ENCODE measurements at regions not wholly inside any gene's neighbourhood (a gene's known extent, or its start where the extent isn't known, plus 50 kb on each side); places are given as distances from the start of the nearest gene placed in this dataset.
"Not testable (repeated sequence)": the region's sequence is repeated elsewhere in the genome, so short reads cannot be mapped to it uniquely, and the experiment has no call there.

DNA sequence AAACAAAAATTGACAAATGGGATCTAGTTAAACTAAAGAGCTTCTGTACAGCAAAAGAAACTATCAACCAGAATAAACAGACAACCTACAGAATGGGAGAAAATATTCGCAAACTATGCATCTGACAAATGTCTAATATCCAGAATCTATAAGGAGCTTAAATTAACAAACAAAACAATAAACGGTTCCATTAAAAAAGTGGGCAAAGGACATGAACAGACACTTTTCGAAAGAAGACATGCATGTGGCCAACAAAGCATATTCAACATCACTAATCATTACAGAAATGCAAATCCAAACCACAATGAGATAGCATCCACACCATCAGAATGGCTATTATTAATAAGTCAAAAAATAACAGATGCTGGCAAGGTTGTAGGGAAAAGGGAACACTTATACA is 50.5 kb upstream of the MED13L start:
- not testable (repeated sequence) for H3K4me3 ChIP-seq (ENCODE audit: low read length); DNase-seq (ENCODE audit: low read depth)

DNA sequence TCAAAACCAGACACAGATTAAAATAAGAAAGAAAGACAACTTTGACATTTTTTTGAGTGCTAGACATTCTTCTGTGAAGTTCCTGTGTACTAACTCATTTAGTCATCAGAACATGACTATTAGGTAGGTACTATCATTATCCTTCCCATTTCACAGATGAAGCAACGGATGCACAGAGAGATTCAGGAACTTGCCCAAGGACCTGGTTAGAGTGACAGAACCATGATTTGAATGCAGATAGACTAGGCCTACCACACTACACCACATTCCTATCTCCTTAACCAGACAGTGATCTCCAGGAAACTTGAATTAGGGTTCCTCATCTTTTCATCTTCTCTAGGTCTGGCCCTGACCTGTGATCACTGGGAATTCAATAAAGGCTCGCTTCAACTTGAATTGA is 54.4 kb upstream of the MED13L start:
- TF ChIP-seq, protein P1, sequence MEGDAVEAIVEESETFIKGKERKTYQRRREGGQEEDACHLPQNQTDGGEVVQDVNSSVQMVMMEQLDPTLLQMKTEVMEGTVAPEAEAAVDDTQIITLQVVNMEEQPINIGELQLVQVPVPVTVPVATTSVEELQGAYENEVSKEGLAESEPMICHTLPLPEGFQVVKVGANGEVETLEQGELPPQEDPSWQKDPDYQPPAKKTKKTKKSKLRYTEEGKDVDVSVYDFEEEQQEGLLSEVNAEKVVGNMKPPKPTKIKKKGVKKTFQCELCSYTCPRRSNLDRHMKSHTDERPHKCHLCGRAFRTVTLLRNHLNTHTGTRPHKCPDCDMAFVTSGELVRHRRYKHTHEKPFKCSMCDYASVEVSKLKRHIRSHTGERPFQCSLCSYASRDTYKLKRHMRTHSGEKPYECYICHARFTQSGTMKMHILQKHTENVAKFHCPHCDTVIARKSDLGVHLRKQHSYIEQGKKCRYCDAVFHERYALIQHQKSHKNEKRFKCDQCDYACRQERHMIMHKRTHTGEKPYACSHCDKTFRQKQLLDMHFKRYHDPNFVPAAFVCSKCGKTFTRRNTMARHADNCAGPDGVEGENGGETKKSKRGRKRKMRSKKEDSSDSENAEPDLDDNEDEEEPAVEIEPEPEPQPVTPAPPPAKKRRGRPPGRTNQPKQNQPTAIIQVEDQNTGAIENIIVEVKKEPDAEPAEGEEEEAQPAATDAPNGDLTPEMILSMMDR (IDR thresholded peaks at IDR 0.05; ENCODE audit: insufficient read depth, low read depth, low read length, missing control alignments), result no peak
- no peak overlapping the region for H3K4me3 ChIP-seq (ENCODE audit: low read length)
- peak; percentile 56 for DNase-seq (ENCODE audit: low read depth)

DNA sequence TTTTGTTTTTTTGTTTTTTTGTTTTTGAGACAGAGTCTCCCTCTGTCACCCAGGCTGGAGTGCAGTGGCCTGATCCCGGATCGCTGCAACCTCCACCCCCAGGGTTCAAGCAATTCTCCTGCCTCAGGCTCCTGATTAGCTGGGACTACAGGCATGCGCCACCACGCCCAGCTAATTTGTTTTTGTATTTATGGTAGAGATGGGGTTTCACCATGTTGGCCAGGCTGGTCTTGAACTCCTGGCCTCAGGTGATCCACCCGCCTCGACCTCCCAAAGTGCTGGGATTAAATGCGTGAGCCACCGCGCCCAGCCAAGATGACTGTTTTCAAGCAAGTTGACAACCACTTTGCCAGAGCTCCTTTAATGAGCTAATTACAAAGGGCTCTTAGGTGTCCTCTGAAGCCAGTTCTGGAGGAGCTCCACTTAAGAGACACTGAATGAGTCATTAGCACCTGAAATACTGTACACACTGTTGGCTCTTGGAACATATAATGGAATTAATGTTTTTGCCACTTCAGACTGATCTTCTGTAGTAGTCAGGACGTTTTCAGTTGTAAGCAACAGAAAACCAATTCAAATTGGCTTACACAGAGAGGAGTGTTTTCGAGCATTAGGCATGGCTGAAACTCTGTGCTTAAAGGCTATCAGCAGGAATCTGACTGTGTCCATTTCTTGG is 55.4 kb upstream of the MED13L start:
- DNase-seq (ENCODE audit: low read depth), result peak; percentile 46
- TF ChIP-seq, protein P1 (IDR thresholded peaks at IDR 0.05; ENCODE audit: insufficient read depth, low read depth, low read length, missing control alignments), result no peak
- no peak overlapping the region for H3K4me3 ChIP-seq (ENCODE audit: low read length)

DNA sequence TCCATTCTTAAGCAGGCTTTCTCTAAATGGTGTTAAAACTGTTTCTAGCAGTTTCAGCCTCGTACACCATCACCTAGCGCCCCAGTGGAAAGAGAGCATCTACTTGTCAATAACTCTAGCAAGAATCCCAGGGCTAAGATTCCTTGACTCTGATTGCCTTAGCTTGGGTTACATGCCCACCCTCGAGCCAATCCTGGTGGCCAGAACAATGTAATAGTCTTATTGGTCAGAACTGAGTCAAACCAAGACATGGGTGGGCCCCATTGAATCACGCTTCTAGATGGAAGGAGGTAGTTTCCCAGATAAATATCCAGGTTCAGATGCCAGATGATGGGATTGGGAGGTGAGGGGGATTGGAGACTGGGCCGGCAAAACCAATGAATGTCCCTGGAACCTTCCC is 55.9 kb upstream of the MED13L start:
- no peak overlapping the region for H3K4me3 ChIP-seq (ENCODE audit: low read length)
- TF ChIP-seq, protein P1 (IDR thresholded peaks at IDR 0.05; ENCODE audit: insufficient read depth, low read depth, low read length, missing control alignments), result no peak
- no peak for DNase-seq (ENCODE audit: low read depth)

DNA sequence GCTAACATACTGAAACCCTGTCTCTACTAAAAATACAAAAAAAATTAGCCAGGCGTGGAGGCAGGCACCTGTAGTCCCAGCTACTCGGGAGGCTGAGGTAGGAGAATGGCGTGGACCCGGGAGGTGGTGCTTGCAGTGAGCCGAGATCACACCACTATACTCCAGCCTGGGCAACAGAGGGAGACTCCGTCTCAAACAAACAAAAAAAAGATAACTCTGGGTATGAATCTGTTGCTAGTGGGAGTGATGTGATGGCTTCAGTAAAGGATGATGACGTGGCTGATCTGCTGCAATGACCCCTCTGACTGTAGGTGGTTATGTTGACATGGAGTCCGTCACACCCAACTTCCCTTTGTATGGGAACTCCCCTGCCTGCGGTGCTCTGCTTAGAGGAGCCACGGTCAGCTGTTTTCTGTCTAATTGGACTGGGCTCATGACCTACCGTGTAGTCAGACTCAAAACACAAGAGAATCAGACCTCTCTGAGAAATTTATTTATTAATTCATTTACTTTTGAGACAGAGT is 59.1 kb upstream of the MED13L start:
- TF ChIP-seq, protein P1 (IDR thresholded peaks at IDR 0.05; ENCODE audit: insufficient read depth, low read depth, low read length, missing control alignments), result no peak
- peak; percentile 58 for DNase-seq (ENCODE audit: low read depth)
- H3K4me3 ChIP-seq (ENCODE audit: low read length), result no peak overlapping the region

DNA sequence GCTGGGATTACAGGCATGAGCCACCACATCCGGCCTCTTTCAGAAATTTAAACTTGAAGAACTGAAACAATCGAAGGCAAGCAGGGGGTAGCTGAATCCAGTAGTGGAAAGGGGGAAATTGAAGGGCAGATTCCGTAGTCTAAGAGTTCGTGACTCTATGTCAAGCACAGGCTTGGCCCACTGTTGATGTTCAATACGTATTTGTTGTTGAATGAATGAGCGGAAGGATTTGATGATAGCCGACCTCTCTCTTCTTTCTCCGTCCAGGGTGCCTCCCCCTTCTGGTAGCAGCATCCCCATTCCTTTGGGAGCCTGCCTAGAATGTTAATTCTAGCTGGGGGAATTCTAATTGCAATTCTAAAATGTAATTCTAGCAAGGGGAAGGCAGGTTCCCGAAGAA is 59.8 kb upstream of the MED13L start:
- TF ChIP-seq, protein P1 (IDR thresholded peaks at IDR 0.05; ENCODE audit: insufficient read depth, low read depth, low read length, missing control alignments), result no peak
- H3K4me3 ChIP-seq (ENCODE audit: low read length), result no peak overlapping the region
- DNase-seq (ENCODE audit: low read depth), result no peak

DNA sequence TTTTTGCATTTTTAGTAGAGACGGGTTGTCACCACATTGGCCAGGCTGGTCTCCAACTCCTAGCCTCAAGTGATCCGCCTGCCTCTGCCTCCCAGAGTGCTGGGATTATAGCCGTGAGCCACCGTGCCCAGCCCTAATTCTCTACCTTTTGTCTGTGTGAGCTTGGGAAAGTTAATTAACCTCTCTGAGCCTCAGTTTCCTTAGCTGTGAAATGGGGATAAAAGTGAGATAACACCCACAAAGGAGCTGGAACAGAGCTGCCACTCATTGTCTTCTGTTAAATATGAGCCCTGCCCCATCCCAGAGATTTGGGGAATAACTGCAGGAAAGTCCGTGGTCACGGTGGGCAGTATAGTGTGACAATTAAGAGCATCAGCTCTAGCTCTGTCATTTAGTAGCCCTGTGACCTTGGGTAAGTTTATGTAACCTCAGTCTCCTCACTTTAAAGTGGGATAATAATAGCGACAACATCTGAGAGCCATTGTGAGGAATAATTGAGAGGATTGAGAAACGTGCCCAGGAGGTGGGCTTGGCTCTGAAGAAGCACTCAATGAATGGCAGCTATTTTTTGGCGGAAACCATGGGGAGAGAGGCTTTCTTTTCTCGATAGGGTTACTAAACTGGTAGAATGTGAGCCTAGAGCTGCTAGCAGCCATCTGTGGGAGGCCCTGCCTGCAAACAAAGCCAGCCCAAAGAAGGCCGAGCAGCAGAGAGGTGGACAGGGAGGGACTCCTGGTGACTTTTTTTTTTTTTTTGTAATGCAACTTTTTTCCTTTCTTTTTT is 60.8 kb upstream of the MED13L start:
- H3K4me3 ChIP-seq (ENCODE audit: low read length), result no peak overlapping the region
- TF ChIP-seq, protein P1 (IDR thresholded peaks at IDR 0.05; ENCODE audit: insufficient read depth, low read depth, low read length, missing control alignments), result no peak
- no peak for DNase-seq (ENCODE audit: low read depth)

Measured in epithelial cell of esophagus (primary cell).